ENCODE measurements at regions not wholly inside any gene's neighbourhood (a gene's known extent, or its start where the extent isn't known, plus 50 kb on each side); places are given as distances from the start of the nearest gene placed in this dataset.

DNA sequence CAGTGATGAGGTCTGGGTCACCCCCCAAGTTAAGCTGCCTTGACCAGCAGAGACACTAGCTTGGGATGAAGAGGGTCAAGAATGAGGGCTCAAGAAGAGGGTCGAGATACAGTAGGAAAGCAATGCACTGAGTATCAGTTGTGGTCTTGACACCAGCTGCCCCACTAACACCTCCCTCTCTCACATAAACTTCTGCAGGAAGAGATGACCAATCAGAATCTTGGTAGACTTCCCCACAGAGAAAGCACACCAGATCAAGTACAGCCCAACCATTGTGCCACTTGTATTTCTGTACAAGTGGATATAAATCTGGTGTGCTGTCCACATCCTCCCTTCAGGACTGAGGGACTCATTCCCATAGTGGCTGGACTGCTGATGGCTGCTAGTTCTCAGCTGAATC is 101.2 kb upstream of the ELL2 start:
- no peaks in the 10 kb centered on the region for H3K4me1 ChIP-seq (ENCODE audit: insufficient read depth)
- 98% methylated on average over 1 of the region's 1 CpG for WGBS
- no peak overlapping the region for H3K4me3 ChIP-seq (ENCODE audit: low read depth, low read length)
- no peaks in the 10 kb centered on the region for H3K36me3 ChIP-seq (ENCODE audit: insufficient read depth)
- H3K27ac ChIP-seq (ENCODE audit: low read depth) = no peak overlapping the region
- DNase-seq (ENCODE audit: extremely low spot score) = no peak

DNA sequence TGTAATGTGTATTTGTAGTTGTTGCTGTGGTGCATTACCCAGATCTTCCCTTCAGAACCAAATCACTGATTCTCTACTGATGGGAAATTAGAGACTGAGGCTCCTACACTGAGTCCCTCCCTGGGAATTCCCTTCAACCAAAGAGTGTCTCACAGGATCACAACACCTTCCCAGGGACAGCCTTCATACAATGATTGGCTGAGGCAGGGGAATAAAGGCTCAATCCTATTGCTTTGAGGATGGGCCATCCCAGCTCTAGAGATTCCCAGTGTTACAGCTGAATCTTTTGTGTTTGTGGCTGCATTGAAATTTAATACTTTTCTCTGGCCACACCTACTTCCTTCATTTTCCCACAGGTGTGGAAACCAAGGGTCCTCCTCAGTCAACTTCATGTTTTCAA is 96.4 kb upstream of the ELL2 start:
- H3K27ac ChIP-seq (ENCODE audit: low read depth) = no peak overlapping the region
- H3K4me3 ChIP-seq (ENCODE audit: low read depth, low read length) = no peak overlapping the region
- no peaks in the 10 kb centered on the region for H3K36me3 ChIP-seq (ENCODE audit: insufficient read depth)
- DNase-seq (ENCODE audit: extremely low spot score) = no peak
- H3K4me1 ChIP-seq (ENCODE audit: insufficient read depth) = no peaks in the 10 kb centered on the region

DNA sequence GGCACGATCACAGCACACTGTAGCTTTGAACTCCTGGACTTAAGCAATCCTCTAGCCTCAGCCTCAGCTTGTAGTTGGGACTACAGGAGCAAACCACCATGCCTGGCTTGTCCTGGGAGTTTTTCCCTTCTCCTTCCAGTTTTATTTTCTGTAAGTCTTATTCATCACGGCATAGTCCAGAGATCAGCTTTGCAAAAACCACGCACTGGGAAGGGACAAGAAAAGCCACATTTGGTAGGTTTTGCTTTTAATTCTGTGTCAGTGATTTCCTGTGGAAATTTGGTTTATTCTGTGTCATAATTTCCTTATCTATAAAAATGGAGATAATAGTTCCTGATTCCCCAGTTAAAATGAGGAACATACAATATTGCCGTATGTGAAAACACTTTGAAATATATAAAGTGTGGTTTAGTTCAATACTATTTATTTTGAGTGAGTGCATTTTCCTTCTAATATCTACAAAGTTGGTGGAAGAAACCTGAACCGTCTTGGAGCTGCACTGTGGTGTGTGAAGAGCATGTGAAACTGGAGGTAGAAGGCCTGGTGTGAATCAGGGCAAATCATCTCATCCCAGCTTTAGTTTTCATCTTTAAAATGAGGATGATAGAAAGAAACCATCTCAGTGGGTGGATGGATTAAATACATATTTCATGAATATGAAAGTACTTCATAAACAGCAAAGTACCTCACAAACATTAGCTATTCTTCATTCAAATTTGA is 92.8 kb upstream of the ELL2 start:
- no peak for DNase-seq (ENCODE audit: extremely low spot score)
- no peaks in the 10 kb centered on the region for H3K4me1 ChIP-seq (ENCODE audit: insufficient read depth)
- no peak overlapping the region for H3K27ac ChIP-seq (ENCODE audit: low read depth)
- no peak overlapping the region for H3K4me3 ChIP-seq (ENCODE audit: low read depth, low read length)
- H3K36me3 ChIP-seq (ENCODE audit: insufficient read depth) = no peaks in the 10 kb centered on the region
- WGBS = 76% methylated on average over 5 of the region's 5 CpGs

DNA sequence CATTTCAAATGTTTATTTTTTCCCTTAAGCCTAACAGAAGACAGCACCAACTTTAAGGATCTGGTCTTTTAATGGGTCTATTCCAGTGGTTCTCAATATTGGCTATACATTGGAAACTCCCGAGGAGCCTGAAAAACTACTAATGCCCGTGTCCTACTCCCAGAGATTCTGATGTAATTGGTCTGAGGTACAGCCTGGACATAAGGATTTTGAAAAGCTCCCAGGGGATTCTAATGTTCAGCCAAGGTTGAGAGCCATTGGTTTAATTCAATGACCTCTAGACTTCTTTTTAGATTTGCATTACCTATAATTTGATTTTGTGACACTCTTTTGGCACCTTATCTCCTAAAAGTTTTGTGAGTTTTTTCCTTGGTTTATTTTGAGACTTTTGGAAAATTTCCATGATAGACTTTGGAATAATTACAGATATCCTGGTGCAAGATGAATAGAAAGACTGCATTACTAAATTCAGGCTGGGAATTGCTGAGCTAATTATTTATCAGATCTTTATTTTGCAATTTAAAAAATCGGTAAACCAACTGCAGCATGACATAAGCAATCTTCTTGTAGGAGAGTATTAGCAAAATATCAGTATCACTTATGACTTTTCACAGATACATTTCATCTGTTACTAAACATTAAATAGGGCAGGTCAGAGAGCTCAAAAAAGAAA is 91.5 kb upstream of the ELL2 start:
- H3K36me3 ChIP-seq (ENCODE audit: insufficient read depth) = no peaks in the 10 kb centered on the region
- 76% methylated on average over 3 of the region's 3 CpGs for WGBS
- no peaks in the 10 kb centered on the region for H3K4me1 ChIP-seq (ENCODE audit: insufficient read depth)
- no peak overlapping the region for H3K4me3 ChIP-seq (ENCODE audit: low read depth, low read length)
- no peak for DNase-seq (ENCODE audit: extremely low spot score)
- no peak overlapping the region for H3K27ac ChIP-seq (ENCODE audit: low read depth)

DNA sequence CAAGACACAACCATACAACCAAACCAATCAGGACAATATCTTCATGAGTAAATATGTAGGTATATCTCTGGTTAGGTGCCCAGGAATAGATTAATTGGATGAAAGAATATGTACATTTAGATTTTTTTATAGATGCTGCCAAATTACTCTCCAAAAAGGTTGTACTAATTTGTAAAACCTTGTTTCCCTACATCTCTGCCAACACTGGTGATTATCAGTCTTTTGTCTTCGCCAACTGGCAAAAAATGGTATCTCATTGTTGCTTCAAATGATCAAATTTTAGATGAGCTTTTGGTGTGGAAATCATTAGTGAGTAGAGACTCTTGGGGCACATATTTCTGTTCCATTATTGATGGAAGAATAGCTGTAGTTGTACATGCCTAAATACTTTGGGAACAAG is 90.7 kb upstream of the ELL2 start:
- Histone ChIP-seq H3K4me3 (ENCODE audit: low read depth, low read length) (no peak overlapping the region), H3K36me3 (ENCODE audit: insufficient read depth) (no peaks in the 10 kb centered on the region), H3K4me1 (ENCODE audit: insufficient read depth) (no peaks in the 10 kb centered on the region), H3K27ac (ENCODE audit: low read depth) (no peak overlapping the region)
- 96% methylated on average over 1 of the region's 1 CpG for WGBS
- no peak for DNase-seq (ENCODE audit: extremely low spot score)

DNA sequence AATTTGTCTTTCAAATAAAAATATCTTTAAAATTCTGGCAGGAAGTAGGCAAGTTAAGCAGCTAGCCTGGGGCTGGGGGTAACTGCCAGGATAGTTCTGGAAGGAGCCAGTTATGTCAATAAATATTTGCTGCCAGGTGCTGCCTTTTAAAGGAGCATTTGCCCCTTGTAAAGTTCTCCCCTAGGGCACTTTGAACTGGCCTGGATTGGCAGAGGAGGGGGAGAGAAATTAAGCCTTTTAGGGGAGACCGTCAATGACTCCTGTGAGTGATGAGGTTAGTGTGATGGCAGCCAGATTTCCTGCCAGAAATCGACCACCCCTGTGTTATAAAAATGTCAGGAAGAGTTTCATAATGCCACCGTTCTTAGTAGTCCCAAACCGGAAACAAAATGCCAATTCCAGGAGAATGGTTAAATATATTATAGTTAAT is 89.8 kb upstream of the ELL2 start:
- no peaks in the 10 kb centered on the region for H3K4me1 ChIP-seq (ENCODE audit: insufficient read depth)
- H3K36me3 ChIP-seq (ENCODE audit: insufficient read depth) = no peaks in the 10 kb centered on the region
- DNase-seq (ENCODE audit: extremely low spot score) = no peak
- H3K27ac ChIP-seq (ENCODE audit: low read depth) = no peak overlapping the region
- 42% methylated on average over 4 of the region's 4 CpGs for WGBS
- no peak overlapping the region for H3K4me3 ChIP-seq (ENCODE audit: low read depth, low read length)

DNA sequence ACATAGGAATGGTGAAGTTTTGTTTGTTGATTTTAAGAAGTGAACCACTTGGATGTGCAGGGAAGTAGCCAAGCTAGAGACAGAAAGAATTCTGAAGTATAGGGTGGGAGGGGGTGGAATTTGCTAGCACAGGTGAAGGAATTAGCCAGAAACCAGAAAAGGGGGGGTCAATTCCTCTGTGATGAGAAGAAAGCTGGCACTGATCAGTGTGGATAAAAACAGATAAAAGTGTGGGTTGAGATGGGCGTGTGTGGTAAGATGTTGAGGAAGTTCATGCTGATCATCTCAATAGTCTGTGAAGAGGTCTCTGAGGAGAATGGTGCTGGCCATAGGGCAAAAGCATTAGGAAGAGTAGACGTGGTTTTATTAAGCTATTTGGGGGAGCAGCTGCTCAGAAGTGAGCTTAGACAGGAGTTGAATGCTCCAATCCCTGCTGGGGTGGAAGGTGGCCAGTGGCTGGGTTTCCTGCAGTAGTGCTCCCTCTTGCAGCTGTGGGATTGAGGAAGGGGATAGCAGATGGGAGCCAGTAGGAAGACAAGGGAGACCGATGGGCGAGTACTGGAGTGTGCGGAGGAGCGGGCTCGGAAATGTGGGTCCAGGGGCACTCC is 88.7 kb upstream of the ELL2 start:
- no peak overlapping the region for H3K27ac ChIP-seq (ENCODE audit: low read depth)

DNA sequence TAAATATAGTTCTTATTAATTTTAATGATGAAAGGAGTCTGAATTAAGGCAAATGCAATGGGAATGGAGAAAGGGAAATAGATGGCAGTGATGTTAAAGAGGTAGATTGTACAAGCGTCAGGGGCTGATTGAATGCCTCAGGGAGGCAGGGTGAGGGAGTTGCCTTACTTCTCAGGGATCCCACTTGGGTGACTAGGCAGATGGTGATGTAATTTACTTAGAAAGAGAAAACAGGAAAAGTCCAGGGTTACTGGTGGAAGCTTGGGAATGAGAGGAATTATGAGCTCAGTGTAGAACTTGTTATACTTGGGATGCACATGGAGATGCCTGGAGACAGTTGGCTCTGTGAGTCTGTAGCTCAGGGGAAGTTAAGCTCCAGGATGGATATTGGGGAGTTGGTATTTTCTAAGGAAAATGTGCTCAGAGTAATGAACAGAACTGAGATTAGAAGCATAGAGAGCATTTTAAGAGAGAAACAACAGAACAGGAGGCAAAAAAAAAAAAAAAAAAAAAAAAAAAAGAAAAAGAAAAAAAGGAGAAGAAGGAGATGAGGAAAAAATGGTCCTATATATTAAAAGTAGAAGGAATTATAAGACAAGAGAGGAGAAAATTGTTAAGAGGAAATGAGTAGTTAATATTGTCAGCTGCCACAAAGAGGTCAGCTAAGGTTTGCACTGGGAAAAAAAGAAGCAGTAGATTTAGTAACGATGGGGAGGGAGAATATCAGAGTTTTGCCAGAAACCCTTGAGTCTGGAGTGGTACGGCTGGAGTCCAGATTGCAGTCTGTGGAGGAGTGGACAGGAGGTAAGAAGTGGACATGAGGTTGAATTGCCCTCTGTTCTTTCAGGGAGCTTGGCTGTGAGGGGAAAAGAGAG is 88.0 kb upstream of the ELL2 start:
- H3K27ac ChIP-seq (ENCODE audit: low read depth) = no peak overlapping the region
- WGBS = 65% methylated on average over 3 of the region's 3 CpGs

More for the DNA sequence above, 88.7 kb upstream of the ELL2 start:
- 82% methylated on average over 7 of the region's 7 CpGs for WGBS
- no peak for DNase-seq (ENCODE audit: extremely low spot score)
- Histone ChIP-seq H3K4me1 (ENCODE audit: insufficient read depth) (no peaks in the 10 kb centered on the region), H3K4me3 (ENCODE audit: low read depth, low read length) (no peak overlapping the region), H3K36me3 (ENCODE audit: insufficient read depth) (no peaks in the 10 kb centered on the region)

DNA sequence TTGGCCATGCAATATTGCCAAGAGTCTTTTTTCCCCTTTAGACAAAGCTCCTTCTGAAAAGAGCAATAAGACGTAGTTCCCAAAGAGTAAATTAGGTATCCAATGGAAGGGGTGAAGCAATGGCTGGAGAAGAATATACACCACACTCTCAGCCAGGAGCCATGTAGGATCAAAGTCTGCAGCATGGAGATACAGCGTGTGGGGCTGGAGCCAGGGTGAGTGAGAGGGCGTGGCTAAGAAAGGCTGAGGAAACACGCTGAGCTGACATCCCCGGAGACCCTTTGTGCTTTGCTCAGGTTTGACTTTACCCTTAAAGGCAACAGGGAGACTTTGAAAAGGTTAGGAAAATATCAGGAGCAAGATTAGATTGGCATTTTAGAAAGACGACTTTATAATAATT is 87.1 kb upstream of the ELL2 start:
- no peak overlapping the region for H3K27ac ChIP-seq (ENCODE audit: low read depth)
- no peaks in the 10 kb centered on the region for H3K4me1 ChIP-seq (ENCODE audit: insufficient read depth)
- H3K4me3 ChIP-seq (ENCODE audit: low read depth, low read length) = no peak overlapping the region
- 59% methylated on average over 6 of the region's 6 CpGs for WGBS
- no peak for DNase-seq (ENCODE audit: extremely low spot score)
- no peaks in the 10 kb centered on the region for H3K36me3 ChIP-seq (ENCODE audit: insufficient read depth)

More for the DNA sequence above, 88.0 kb upstream of the ELL2 start:
- no peak for DNase-seq (ENCODE audit: extremely low spot score)
- H3K36me3 ChIP-seq (ENCODE audit: insufficient read depth) = no peaks in the 10 kb centered on the region
- no peak overlapping the region for H3K4me3 ChIP-seq (ENCODE audit: low read depth, low read length)
- H3K4me1 ChIP-seq (ENCODE audit: insufficient read depth) = no peaks in the 10 kb centered on the region

DNA sequence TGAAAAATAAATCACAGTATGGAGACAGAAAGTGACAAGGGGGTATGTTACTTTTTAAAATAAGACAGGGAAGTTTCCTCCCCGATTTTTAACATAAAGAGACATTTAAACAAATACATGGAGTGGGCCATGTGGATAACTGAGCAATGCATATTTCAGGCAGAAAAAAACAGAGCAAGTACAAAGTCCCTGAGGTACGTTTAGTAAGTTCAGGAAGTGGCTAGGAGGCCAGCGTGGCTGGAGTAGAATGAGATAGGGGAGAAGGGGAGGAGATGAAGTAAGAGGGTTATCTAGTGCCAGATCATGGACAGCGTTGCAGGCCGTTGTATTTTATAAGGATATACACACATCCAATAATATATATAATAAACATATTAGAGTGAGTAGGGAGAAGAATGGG is 84.2 kb upstream of the ELL2 start:
- Histone ChIP-seq H3K4me3 (ENCODE audit: low read depth, low read length) (no peak overlapping the region), H3K27ac (ENCODE audit: low read depth) (no peak overlapping the region), H3K36me3 (ENCODE audit: insufficient read depth) (no peaks in the 10 kb centered on the region), H3K4me1 (ENCODE audit: insufficient read depth) (no peaks in the 10 kb centered on the region)
- DNase-seq (ENCODE audit: extremely low spot score) = no peak
- 79% methylated on average over 5 of the region's 5 CpGs for WGBS

DNA sequence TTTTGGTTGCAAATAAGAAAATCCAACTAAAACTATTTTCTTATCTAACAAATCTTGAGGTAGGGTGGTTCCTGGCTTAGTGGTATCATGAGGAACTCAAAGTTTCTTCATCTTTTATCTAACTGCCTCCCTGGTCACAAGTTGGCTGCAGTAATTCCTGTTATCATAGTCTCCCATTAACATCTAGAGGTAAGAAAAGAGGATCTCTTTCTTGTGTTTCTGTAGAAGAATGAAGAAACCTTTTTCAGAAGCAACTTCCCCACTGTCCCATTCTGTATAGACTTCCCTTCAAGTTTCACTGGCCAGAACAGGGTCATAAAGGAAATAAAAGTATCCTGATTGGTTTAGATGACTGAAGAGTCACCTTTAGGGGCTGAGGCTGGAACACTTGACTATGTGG is 81.8 kb upstream of the ELL2 start:
- Histone ChIP-seq H3K4me3 (ENCODE audit: low read depth, low read length) (no peak overlapping the region), H3K4me1 (ENCODE audit: insufficient read depth) (no peaks in the 10 kb centered on the region)

DNA sequence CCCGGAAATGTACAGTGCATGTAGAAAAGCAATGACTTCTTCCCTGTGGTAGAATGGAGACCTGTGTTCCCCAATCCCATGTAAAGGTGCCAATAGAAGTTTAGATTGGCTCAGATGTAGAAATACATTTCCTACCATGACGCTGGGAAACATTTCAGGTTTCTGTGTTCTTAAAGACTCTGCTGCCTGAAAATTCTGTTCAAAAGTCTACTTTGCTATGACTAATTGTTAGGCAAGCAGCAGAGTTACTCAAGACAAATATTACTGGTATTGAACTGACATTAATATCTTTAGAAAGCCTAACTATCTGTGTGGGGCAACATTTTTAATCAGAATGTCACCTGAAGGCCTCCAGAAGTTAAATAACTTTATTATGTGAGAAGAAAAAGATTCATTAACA is 75.5 kb upstream of the ELL2 start:
- WGBS = 74% methylated on average over 2 of the region's 2 CpGs
- DNase-seq (ENCODE audit: extremely low spot score) = no peak
- Histone ChIP-seq H3K4me3 (ENCODE audit: low read depth, low read length) (no peak overlapping the region), H3K27ac (ENCODE audit: low read depth) (no peak overlapping the region), H3K4me1 (ENCODE audit: insufficient read depth) (no peaks in the 10 kb centered on the region), H3K36me3 (ENCODE audit: insufficient read depth) (no peaks in the 10 kb centered on the region)

More for the DNA sequence above, 81.8 kb upstream of the ELL2 start:
- Histone ChIP-seq H3K27ac (ENCODE audit: low read depth) (no peak overlapping the region), H3K36me3 (ENCODE audit: insufficient read depth) (no peaks in the 10 kb centered on the region)
- no peak for DNase-seq (ENCODE audit: extremely low spot score)

DNA sequence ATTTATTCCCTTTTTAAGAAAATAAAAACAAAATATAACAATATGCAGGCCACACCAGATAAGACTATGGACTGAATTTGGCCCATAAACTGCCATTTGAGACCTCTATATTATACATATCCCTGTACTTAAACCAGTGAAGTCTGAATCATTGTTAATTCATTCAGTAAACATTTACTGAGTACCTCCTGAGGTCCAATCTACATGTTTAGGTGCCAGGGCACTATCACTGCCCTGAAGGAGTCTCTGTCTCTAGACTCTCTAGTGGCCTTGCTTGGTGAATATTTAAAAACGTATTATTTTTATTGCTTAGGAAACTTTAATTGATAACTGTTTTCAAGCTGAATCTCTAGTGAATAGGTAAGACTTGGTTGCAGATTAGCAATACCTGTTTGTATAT is 74.7 kb upstream of the ELL2 start:
- H3K36me3 ChIP-seq (ENCODE audit: insufficient read depth) = no peaks in the 10 kb centered on the region
- H3K27ac ChIP-seq (ENCODE audit: low read depth) = no peak overlapping the region
- WGBS = 85% methylated on average over 1 of the region's 1 CpG
- H3K4me1 ChIP-seq (ENCODE audit: insufficient read depth) = no peaks in the 10 kb centered on the region
- no peak overlapping the region for H3K4me3 ChIP-seq (ENCODE audit: low read depth, low read length)
- DNase-seq (ENCODE audit: extremely low spot score) = no peak

Measured in urinary bladder (tissue), 3 donors.